ENCODE measurements at regions not wholly inside any gene's neighbourhood (a gene's known extent, or its start where the extent isn't known, plus 50 kb on each side); places are given as distances from the start of the nearest gene placed in this dataset.

DNA sequence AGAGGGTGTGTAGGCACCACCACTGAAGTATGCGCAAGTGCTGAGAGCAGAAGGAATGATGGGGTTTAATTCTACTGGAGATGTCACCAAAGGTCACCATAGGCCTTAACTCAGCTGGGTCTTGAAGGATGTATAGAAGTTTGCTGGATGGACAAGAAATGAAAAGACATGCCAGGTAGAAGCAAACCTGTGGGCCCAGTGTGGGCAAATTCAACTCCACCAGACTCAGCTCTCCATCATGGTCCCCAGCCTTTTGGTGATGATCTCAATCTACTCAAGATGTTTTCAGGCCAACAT, 124.5 kb downstream of the SNX5 start:
- TF ChIP-seq, protein P1, sequence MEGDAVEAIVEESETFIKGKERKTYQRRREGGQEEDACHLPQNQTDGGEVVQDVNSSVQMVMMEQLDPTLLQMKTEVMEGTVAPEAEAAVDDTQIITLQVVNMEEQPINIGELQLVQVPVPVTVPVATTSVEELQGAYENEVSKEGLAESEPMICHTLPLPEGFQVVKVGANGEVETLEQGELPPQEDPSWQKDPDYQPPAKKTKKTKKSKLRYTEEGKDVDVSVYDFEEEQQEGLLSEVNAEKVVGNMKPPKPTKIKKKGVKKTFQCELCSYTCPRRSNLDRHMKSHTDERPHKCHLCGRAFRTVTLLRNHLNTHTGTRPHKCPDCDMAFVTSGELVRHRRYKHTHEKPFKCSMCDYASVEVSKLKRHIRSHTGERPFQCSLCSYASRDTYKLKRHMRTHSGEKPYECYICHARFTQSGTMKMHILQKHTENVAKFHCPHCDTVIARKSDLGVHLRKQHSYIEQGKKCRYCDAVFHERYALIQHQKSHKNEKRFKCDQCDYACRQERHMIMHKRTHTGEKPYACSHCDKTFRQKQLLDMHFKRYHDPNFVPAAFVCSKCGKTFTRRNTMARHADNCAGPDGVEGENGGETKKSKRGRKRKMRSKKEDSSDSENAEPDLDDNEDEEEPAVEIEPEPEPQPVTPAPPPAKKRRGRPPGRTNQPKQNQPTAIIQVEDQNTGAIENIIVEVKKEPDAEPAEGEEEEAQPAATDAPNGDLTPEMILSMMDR (CRISPR knock-in tag; IDR thresholded peaks at IDR 0.05): no peak
- no peak for TF ChIP-seq ZBTB21 (CRISPR knock-in tag; IDR thresholded peaks at IDR 0.05)
- no peak for TF ChIP-seq IRF2 (CRISPR knock-in tag; IDR thresholded peaks at IDR 0.05)
- TF ChIP-seq STAT5B (CRISPR knock-in tag; IDR thresholded peaks at IDR 0.05): no peak

Data from HepG2 (cell line).